ENCODE measurements at regions not wholly inside any gene's neighbourhood (a gene's known extent, or its start where the extent isn't known, plus 50 kb on each side); places are given as distances from the start of the nearest gene placed in this dataset.

- H3K4me3 Mint-ChIP-seq = no peak overlapping the region
- DNase-seq = no peak
- H3K27me3 Mint-ChIP-seq (ENCODE audit: low read depth) = no peaks in the 10 kb centered on the region
- no peaks in the 10 kb centered on the region for H3K9me3 Mint-ChIP-seq (ENCODE audit: insufficient read depth)
- no peak overlapping the region for H3K27ac Mint-ChIP-seq
- ATAC-seq = no peak
- POLR2A ChIA-PET = no interaction called here
- CTCF ChIA-PET = no interaction called here
- no peaks in the 10 kb centered on the region for H3K36me3 Mint-ChIP-seq (ENCODE audit: low read depth)
- H3K4me1 Mint-ChIP-seq (ENCODE audit: low read depth) = no peaks in the 10 kb centered on the region
Measured at GRCh38 chr4:52311464-52312125, 260.5 kb downstream of the SPATA18 start.

- no peak overlapping the region for H3K4me3 Mint-ChIP-seq
- no peak overlapping the region for H3K27ac Mint-ChIP-seq
- no peaks in the 10 kb centered on the region for H3K4me1 Mint-ChIP-seq (ENCODE audit: low read depth)
- ATAC-seq (no peak), DNase-seq (no peak)
- ChIA-PET CTCF (no interaction called here), POLR2A (no interaction called here)
- H3K36me3 Mint-ChIP-seq (ENCODE audit: low read depth) = no peaks in the 10 kb centered on the region
- H3K27me3 Mint-ChIP-seq (ENCODE audit: low read depth) = no peaks in the 10 kb centered on the region
- H3K9me3 Mint-ChIP-seq (ENCODE audit: insufficient read depth) = no peaks in the 10 kb centered on the region
Measured at GRCh38 chr4:52312722-52313121, 261.6 kb downstream of the SPATA18 start.

- H3K36me3 Mint-ChIP-seq (ENCODE audit: low read depth) = no peaks in the 10 kb centered on the region
- no peaks in the 10 kb centered on the region for H3K4me1 Mint-ChIP-seq (ENCODE audit: low read depth)
- POLR2A ChIA-PET = no interaction called here
- ATAC-seq (no peak), DNase-seq (no peak)
- no peak overlapping the region for H3K4me3 Mint-ChIP-seq
- no peaks in the 10 kb centered on the region for H3K27me3 Mint-ChIP-seq (ENCODE audit: low read depth)
- no peak overlapping the region for H3K27ac Mint-ChIP-seq
- CTCF ChIA-PET = interaction anchor here (1.0 kb wide), 1 partner anchor 24 kb away, joined by 3 read pairs; no protein-coding TSS in a partner anchor
- no peaks in the 10 kb centered on the region for H3K9me3 Mint-ChIP-seq (ENCODE audit: insufficient read depth)
Measured at GRCh38 chr4:52317361-52317879, 266.3 kb downstream of the SPATA18 start.

GRCh38 chr4:52317981-52318380 is 266.9 kb downstream of the SPATA18 start:
- H3K4me1 Mint-ChIP-seq (ENCODE audit: low read depth) = no peaks in the 10 kb centered on the region
- no peak overlapping the region for H3K27ac Mint-ChIP-seq
- H3K4me3 Mint-ChIP-seq = no peak overlapping the region
- H3K27me3 Mint-ChIP-seq (ENCODE audit: low read depth) = no peaks in the 10 kb centered on the region
- POLR2A ChIA-PET = no interaction called here
- no peak for ATAC-seq
- CTCF ChIA-PET = interaction anchor here (0.5 to 1.0 kb wide), 2 partner anchors 9 to 24 kb away, joined by 3 read pairs; no protein-coding TSS in a partner anchor
- H3K9me3 Mint-ChIP-seq (ENCODE audit: insufficient read depth) = no peaks in the 10 kb centered on the region
- no peak for DNase-seq
- H3K36me3 Mint-ChIP-seq (ENCODE audit: low read depth) = no peaks in the 10 kb centered on the region

DNA sequence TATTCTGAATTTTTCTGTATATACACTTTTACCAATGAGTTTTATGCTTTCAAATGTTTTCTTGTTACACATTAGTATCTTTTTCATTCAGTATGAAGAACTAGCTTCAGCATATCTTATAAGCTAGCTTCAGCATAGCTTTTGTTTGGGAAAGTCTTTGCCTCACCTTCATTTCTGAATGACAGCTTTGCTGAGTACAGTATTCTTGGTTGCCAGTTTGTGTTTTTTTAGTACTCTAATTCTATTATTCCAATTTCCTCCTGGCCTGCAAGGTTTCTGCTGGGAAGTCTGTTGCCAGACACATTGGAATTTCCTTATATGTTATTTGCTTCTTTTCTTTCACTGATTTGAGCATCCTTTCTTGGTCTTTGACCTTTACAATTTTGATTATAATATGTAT is 278.8 kb downstream of the SPATA18 start:
- no peaks in the 10 kb centered on the region for H3K4me1 Mint-ChIP-seq (ENCODE audit: low read depth)
- ATAC-seq (no peak), DNase-seq (no peak)
- no peaks in the 10 kb centered on the region for H3K27me3 Mint-ChIP-seq (ENCODE audit: low read depth)
- CTCF ChIA-PET = no interaction called here
- H3K4me3 Mint-ChIP-seq = no peak overlapping the region
- POLR2A ChIA-PET = no interaction called here
- H3K36me3 Mint-ChIP-seq (ENCODE audit: low read depth) = no peaks in the 10 kb centered on the region
- no peak overlapping the region for H3K27ac Mint-ChIP-seq
- peaks cover 10% of the 10 kb centered on the region for H3K9me3 Mint-ChIP-seq (ENCODE audit: insufficient read depth)

- H3K9me3 Mint-ChIP-seq (ENCODE audit: insufficient read depth) = no peaks in the 10 kb centered on the region
- H3K4me3 Mint-ChIP-seq = no peak overlapping the region
- no peak overlapping the region for H3K27ac Mint-ChIP-seq
- DNase-seq (no peak), ATAC-seq (no peak)
- no peaks in the 10 kb centered on the region for H3K27me3 Mint-ChIP-seq (ENCODE audit: low read depth)
- no peaks in the 10 kb centered on the region for H3K36me3 Mint-ChIP-seq (ENCODE audit: low read depth)
- ChIA-PET CTCF (no interaction called here), POLR2A (no interaction called here)
- no peaks in the 10 kb centered on the region for H3K4me1 Mint-ChIP-seq (ENCODE audit: low read depth)
Measured at GRCh38 chr4:52343595-52343994, 292.5 kb downstream of the SPATA18 start.

DNA sequence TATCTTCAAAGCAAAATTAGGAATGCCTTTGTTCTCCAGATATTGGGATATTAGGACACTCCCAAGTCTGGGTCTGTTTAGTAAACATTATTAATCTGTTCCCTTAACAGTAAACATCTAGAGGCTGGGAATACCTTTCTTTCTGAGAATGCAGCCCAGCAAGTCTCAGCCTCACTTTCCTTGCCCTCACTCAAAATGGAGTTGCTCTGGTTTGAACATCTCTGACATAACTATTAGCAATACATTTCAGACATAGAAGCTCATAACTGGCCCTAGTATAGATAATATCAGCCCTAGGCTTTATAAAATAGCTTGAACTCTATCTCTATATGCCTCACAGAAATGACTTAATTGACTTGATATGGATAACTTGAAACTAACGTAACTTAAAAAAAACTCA is 299.8 kb downstream of the SPATA18 start:
- Mint-ChIP-seq H3K9me3 (ENCODE audit: insufficient read depth) (no peaks in the 10 kb centered on the region), H3K4me1 (ENCODE audit: low read depth) (no peaks in the 10 kb centered on the region), H3K27me3 (ENCODE audit: low read depth) (no peaks in the 10 kb centered on the region), H3K27ac (no peak overlapping the region), H3K36me3 (ENCODE audit: low read depth) (no peaks in the 10 kb centered on the region), H3K4me3 (no peak overlapping the region)
- POLR2A ChIA-PET = no interaction called here
- CTCF ChIA-PET = no interaction called here
- no peak for DNase-seq
- ATAC-seq = no peak

DNA sequence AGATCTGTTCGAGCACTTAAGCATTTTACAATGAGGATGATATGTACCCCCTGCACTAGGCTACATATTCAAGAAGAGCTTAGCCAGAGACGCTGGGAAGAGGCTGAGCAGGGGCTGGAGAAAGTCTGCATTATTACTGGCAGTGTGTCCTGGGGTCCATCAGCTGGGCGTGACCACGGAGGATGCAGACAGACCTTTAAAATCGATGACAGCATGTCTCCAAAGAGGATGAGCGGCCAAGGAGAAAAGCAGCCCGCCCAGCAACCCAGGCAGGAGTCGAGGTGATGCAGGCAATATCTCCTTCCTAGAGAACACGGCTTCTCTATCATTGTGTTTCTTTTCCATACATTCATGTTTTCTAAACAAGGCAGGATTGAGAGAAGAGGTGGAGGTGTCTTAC is 300.7 kb downstream of the USP46 start:
- no peaks in the 10 kb centered on the region for H3K36me3 Mint-ChIP-seq (ENCODE audit: low read depth)
- POLR2A ChIA-PET = no interaction called here

GRCh38 chr4:52358883-52359321 is 300.2 kb downstream of the USP46 start:
- H3K4me3 Mint-ChIP-seq = no peak overlapping the region
- ChIA-PET CTCF (no interaction called here), POLR2A (no interaction called here)
- DNase-seq (no peak), ATAC-seq (no peak)
- no peaks in the 10 kb centered on the region for H3K4me1 Mint-ChIP-seq (ENCODE audit: low read depth)
- no peaks in the 10 kb centered on the region for H3K27me3 Mint-ChIP-seq (ENCODE audit: low read depth)
- no peaks in the 10 kb centered on the region for H3K9me3 Mint-ChIP-seq (ENCODE audit: insufficient read depth)
- H3K27ac Mint-ChIP-seq = no peak overlapping the region
- no peaks in the 10 kb centered on the region for H3K36me3 Mint-ChIP-seq (ENCODE audit: low read depth)

More for the DNA sequence above, 300.7 kb downstream of the USP46 start:
- no peaks in the 10 kb centered on the region for H3K4me1 Mint-ChIP-seq (ENCODE audit: low read depth)
- H3K9me3 Mint-ChIP-seq (ENCODE audit: insufficient read depth) = no peaks in the 10 kb centered on the region
- CTCF ChIA-PET = no interaction called here
- no peak for DNase-seq
- H3K27ac Mint-ChIP-seq = no peak overlapping the region
- no peaks in the 10 kb centered on the region for H3K27me3 Mint-ChIP-seq (ENCODE audit: low read depth)
- H3K4me3 Mint-ChIP-seq = no peak overlapping the region
- no peak for ATAC-seq

GRCh38 chr4:52366191-52366590 is 292.9 kb downstream of the USP46 start:
- ChIA-PET CTCF (no interaction called here), POLR2A (no interaction called here)
- Mint-ChIP-seq H3K27me3 (ENCODE audit: low read depth) (peaks cover 2% of the 10 kb centered on the region), H3K27ac (no peak overlapping the region), H3K9me3 (ENCODE audit: insufficient read depth) (no peaks in the 10 kb centered on the region), H3K4me1 (ENCODE audit: low read depth) (no peaks in the 10 kb centered on the region), H3K4me3 (no peak overlapping the region), H3K36me3 (ENCODE audit: low read depth) (no peaks in the 10 kb centered on the region)
- DNase-seq = no peak
- ATAC-seq = no peak

DNA sequence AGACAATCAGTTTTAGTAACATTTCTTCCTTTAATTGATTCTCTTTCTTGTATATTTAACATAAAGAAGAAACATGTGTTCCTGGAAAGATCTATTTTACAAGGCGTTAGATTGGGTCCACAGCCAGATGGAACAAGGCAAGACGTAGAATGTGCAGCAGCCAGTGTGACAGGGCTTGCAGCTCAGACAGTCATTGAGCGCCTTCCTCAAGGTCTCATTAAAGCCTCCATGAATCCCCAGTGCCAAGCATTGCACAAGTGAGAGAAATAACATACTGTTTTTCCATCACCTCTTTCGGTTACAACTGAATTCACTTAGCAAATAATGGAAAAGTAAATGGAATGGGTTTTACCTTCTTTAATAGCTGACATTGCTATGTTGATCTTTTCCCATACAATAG is 292.5 kb downstream of the USP46 start:
- H3K27me3 Mint-ChIP-seq (ENCODE audit: low read depth) = peaks cover 2% of the 10 kb centered on the region
- H3K36me3 Mint-ChIP-seq (ENCODE audit: low read depth) = no peaks in the 10 kb centered on the region
- no peak overlapping the region for H3K4me3 Mint-ChIP-seq
- no peak for DNase-seq
- H3K4me1 Mint-ChIP-seq (ENCODE audit: low read depth) = no peaks in the 10 kb centered on the region
- no peak overlapping the region for H3K27ac Mint-ChIP-seq
- H3K9me3 Mint-ChIP-seq (ENCODE audit: insufficient read depth) = no peaks in the 10 kb centered on the region
- POLR2A ChIA-PET = no interaction called here
- ATAC-seq = no peak
- CTCF ChIA-PET = no interaction called here

DNA sequence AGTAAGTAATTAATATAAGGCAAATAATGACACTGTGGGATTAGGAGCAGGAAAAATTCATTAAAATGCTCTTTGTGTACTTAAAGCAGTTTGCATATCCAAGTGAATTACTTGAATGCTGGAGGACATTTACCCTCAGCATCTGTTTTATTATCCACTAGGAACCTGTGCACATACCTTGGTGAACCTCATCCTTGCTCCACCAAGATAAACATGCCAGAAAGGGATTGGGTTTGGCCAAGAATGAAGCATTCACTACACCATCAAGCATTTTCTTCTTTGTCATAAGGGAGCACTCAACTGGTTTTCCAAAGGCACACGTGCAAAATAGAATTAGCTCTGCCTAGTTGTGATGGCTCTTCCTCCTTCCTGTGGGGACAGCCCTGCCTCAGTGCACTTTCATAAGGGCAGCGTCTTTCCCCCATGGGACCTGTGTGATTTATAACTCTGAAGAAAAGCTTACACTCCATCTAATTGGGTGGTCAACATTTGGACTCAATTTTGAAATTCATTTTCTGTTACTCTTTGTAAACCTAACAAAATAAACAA is 291.7 kb downstream of the USP46 start:
- Mint-ChIP-seq H3K27ac (no peak overlapping the region), H3K4me1 (ENCODE audit: low read depth) (no peaks in the 10 kb centered on the region), H3K36me3 (ENCODE audit: low read depth) (no peaks in the 10 kb centered on the region), H3K9me3 (ENCODE audit: insufficient read depth) (no peaks in the 10 kb centered on the region), H3K4me3 (no peak overlapping the region), H3K27me3 (ENCODE audit: low read depth) (peaks cover 2% of the 10 kb centered on the region)
- ChIA-PET CTCF (no interaction called here), POLR2A (no interaction called here)
- no peak for DNase-seq
- ATAC-seq = no peak

- H3K9me3 Mint-ChIP-seq (ENCODE audit: insufficient read depth) = no peaks in the 10 kb centered on the region
- H3K36me3 Mint-ChIP-seq (ENCODE audit: low read depth) = no peaks in the 10 kb centered on the region
- DNase-seq = no peak
- no peak overlapping the region for H3K4me3 Mint-ChIP-seq
- peaks cover 2% of the 10 kb centered on the region for H3K27me3 Mint-ChIP-seq (ENCODE audit: low read depth)
- ChIA-PET CTCF (no interaction called here), POLR2A (no interaction called here)
- ATAC-seq = no peak
- no peak overlapping the region for H3K27ac Mint-ChIP-seq
- no peaks in the 10 kb centered on the region for H3K4me1 Mint-ChIP-seq (ENCODE audit: low read depth)
Measured at GRCh38 chr4:52368895-52369294, 290.2 kb downstream of the USP46 start.

Data from activated CD8-positive, alpha-beta T cell treated with anti-CD3 and anti-CD28 coated beads, Interleukin-2, amount 10 ng/mL, durations not matched to agents 7 days and 5 days (primary cell).